Testis (tissue), 2 donors: ENCODE measurements at regions not wholly inside any gene's neighbourhood (a gene's known extent, or its start where the extent isn't known, plus 50 kb on each side); places are given as distances from the start of the nearest gene placed in this dataset.

Experiments
- DNase-seq: peaks from one replicate; pipeline ENCODE4 v3.0.0-alpha.2; 2019
- H3K27ac ChIP-seq, 2 donors: fragments of 200-600 bp; sonication (generic); one replicate each; pipeline ENCODE4 v1.5.1; 2019
- H3K27me3 ChIP-seq: fragments of 200-600 bp; sonication (generic); one replicate; pipeline ENCODE4 v1.5.1; 2019
- H3K36me3 ChIP-seq: fragments of 200-600 bp; sonication (generic); one replicate; pipeline ENCODE4 v1.5.1; 2017; ENCODE audit warnings: low read depth; ENCODE audit errors: missing control alignments
- H3K4me1 ChIP-seq: fragments of 200-600 bp; sonication (generic); one replicate; pipeline ENCODE4 v1.5.1; 2019
- H3K4me3 ChIP-seq, 2 donors: fragments of 200-600 bp; sonication (generic); one replicate each; pipeline ENCODE4 v1.5.1; 2017 to 2019
- H3K9me3 ChIP-seq: fragments of 200-600 bp; sonication (generic); one replicate; pipeline ENCODE4 v1.5.1; 2017
- POLR2A ChIP-seq: fragments of 450-650 bp; IDR thresholded peaks from one replicate; pipeline ENCODE4 v1.6.1; 2017; ENCODE audit warnings: antibody characterized with exemption, mild to moderate bottlenecking, moderate library complexity
- WGBS, 2 donors: methylation state at CpG; one replicate each; pipeline ENCODE4 v1.1.5; 2018; 5-methylcytosine and 5-hydroxymethylcytosine counted together
- intact Hi-C: fragments of 100-400 bp; cut with DNase I; formaldehyde crosslinking; loops from one replicate; pipeline ENCODE4 v1.15.1; 2023; ENCODE audit warnings: low total_unique reads
- TF ChIP-seq, protein P1 (sequence below), 3 experiments: fragments of 450-650 bp in 2 of 3; fragments of 200-600 bp in 1 of 3; sonication (generic) in 1 of 3; IDR thresholded peaks; one replicate each; pipeline ENCODE4 v1.5.1; 2016 to 2019; ENCODE audit warnings: antibody characterized with exemption in 3 of 3, mild to moderate bottlenecking in 2 of 3, moderate library complexity in 1 of 3

DNA sequence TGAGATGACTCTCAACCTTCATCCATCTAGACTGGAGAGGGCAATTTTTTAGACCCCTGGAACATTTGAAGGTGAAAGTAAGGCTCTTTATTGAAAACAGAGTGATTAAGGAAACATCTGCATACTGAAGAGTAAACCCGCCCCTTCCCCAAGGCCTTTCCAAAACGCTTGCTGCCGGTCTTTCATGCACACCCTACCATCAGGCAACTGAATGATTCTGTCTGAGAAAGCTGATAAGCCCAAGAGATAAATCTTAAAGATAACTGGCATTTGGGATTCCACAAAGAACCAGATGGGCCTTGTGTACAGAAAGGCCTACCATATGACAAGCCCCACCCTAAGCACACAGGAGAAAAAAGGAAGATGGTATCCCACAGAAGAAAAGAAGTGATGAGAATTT, 54.4 kb upstream of the PIK3R1 start:
- Histone ChIP-seq H3K9me3 (no peaks in the 10 kb centered on the region), H3K4me3 (no peak overlapping the region), H3K36me3 (no peaks in the 10 kb centered on the region), H3K27me3 (no peaks in the 10 kb centered on the region), H3K4me1 (no peaks in the 10 kb centered on the region), H3K27ac (no peak overlapping the region)
- DNase-seq: no peak
- no peak for TF ChIP-seq POLR2A
- TF ChIP-seq, protein P1, sequence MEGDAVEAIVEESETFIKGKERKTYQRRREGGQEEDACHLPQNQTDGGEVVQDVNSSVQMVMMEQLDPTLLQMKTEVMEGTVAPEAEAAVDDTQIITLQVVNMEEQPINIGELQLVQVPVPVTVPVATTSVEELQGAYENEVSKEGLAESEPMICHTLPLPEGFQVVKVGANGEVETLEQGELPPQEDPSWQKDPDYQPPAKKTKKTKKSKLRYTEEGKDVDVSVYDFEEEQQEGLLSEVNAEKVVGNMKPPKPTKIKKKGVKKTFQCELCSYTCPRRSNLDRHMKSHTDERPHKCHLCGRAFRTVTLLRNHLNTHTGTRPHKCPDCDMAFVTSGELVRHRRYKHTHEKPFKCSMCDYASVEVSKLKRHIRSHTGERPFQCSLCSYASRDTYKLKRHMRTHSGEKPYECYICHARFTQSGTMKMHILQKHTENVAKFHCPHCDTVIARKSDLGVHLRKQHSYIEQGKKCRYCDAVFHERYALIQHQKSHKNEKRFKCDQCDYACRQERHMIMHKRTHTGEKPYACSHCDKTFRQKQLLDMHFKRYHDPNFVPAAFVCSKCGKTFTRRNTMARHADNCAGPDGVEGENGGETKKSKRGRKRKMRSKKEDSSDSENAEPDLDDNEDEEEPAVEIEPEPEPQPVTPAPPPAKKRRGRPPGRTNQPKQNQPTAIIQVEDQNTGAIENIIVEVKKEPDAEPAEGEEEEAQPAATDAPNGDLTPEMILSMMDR (IDR thresholded peaks at IDR 0.05): no peak
- intact Hi-C loops: no loop called here
- 67 to 82% methylated on average over 3 of the region's 3 CpGs for WGBS, 2 donors

DNA sequence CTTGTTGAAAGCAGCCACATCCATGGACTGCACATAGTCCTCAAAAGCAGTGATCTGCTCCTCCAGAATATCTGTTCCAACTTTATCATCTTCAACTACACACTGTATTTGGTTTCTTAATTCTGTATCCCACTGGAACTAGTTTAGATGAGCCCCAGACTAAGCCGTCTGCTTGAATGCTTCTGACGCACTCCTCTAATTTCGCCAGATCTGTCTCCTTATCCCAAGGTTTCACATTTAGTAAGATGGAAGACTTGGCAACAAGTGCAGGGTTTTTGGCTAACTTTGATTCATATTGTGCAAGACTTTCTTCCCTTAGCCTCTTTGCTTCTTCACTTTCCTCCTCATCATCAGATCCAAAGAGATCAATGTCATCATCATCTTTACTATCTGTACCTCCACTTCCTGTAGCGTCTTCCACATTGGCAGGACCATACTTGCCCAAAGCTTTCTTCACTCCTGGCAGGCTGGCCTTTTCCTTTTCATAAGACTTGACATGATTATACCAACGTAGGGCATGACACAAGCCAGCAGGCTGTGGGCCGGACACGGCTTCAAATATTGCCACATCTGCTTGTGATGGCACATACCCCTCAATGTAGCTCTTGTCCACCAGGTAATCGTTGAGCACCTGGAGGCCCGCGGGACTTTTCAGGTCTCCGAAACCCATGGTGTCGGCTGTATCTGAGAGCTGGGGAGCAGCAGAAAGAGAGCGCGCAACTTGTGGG, 56.2 kb upstream of the PIK3R1 start:
- H3K36me3 ChIP-seq: no peaks in the 10 kb centered on the region
- WGBS, 2 donors: 73 to 77% methylated on average over 14 of the region's 14 CpGs
- no peak overlapping the region for H3K4me3 ChIP-seq
- H3K27ac ChIP-seq: no peak overlapping the region
- no peaks in the 10 kb centered on the region for H3K9me3 ChIP-seq
- DNase-seq: peak; percentile 21
- H3K27me3 ChIP-seq: no peaks in the 10 kb centered on the region
- TF ChIP-seq, protein P1 (IDR thresholded peaks at IDR 0.05): no peak
- TF ChIP-seq POLR2A: no peak
- intact Hi-C loops: no loop called here
- H3K4me1 ChIP-seq: no peaks in the 10 kb centered on the region

DNA sequence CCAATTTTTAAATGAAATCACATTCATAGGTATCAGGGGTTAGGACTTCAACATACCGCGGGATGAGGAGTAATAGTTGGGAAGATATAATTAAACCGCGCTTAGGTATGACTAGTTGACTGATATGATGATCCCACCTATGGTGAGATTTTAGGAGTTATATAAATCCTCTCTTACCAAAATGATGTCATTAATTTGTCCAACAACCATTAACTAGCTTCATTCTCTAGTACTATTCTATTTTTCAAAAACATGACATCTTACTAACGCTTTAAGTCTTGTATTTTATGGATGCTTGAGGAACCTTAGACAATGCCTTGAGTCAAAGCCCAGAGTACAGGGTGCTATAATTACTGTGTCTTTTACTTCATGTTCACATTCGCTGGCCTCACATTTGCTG, 59.6 kb upstream of the PIK3R1 start:
- Histone ChIP-seq H3K36me3 (no peaks in the 10 kb centered on the region), H3K27ac (no peak overlapping the region), H3K4me1 (no peaks in the 10 kb centered on the region), H3K4me3 (no peak overlapping the region), H3K9me3 (no peaks in the 10 kb centered on the region), H3K27me3 (no peaks in the 10 kb centered on the region)
- TF ChIP-seq, protein P1 (IDR thresholded peaks at IDR 0.05): no peak
- TF ChIP-seq POLR2A: no peak
- intact Hi-C loops: no loop called here
- no peak for DNase-seq
- WGBS, 2 donors: 93 to 95% methylated on average over 6 of the region's 6 CpGs

DNA sequence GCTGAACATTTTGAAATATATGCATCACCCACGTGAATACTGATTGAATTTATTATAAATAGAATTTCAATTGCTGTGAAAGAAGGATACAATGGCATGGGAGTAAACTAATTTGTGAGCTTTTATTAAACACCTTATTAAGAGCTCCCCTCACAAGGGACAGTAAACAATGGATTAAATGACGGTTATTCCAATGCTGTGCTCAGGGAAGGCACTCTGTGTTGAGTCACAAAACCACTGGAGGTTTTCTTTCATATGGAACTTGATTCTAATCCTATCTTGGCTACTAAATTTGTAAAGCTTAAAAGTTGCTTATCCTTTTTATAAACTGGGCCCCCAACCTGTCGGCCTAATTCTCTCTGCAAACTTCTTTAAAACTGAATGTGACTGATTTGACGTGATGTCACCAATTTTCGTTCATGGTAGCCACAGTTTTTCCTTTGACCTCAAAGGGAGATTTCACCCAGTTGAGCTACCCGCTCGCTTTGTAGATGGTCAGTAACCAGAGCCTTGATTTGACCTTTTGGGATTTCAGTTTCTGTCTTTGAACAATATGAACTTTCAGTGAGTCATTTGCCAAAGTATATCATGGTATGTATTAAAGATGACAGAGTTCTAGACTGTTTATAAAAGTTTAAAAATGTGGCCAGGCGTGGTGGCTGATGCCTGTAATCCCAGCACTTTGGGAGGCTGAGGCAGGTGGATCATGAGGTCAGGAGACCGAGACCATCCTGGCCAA, 61.3 kb upstream of the PIK3R1 start:
- Histone ChIP-seq H3K4me1 (no peaks in the 10 kb centered on the region), H3K9me3 (no peaks in the 10 kb centered on the region), H3K27ac (no peak overlapping the region), H3K36me3 (no peaks in the 10 kb centered on the region), H3K27me3 (no peaks in the 10 kb centered on the region), H3K4me3 (no peak overlapping the region)
- TF ChIP-seq, protein P1 (IDR thresholded peaks at IDR 0.05): no peak
- no peak for TF ChIP-seq POLR2A
- intact Hi-C loops: no loop called here
- DNase-seq: no peak
- WGBS, 2 donors: 95 to 96% methylated on average over 9 of the region's 9 CpGs
